GM18861 (cell line): ENCODE measurements at regions not wholly inside any gene's neighbourhood (a gene's known extent, or its start where the extent isn't known, plus 50 kb on each side); places are given as distances from the start of the nearest gene placed in this dataset.

Source experiments
- ATAC-seq: cut with Tn5 transposase; IDR thresholded peaks from one replicate; pipeline ENCODE4 v1.9.1; 2021; ENCODE audit not compliant: unreplicated experiment

- ATAC-seq = no peak
Observed at GRCh38 chr4:149927514-149927913, 111.9 kb upstream of the IQCM start.

GRCh38 chr4:149928507-149928906, 112.9 kb upstream of the IQCM start:
- ATAC-seq = no peak

- ATAC-seq = no peak
Observed at GRCh38 chr4:149931431-149931830, 115.8 kb upstream of the IQCM start.

- ATAC-seq = no peak
Observed at GRCh38 chr4:149932188-149932587, 116.5 kb upstream of the IQCM start.

- ATAC-seq = no peak
Observed at GRCh38 chr4:149933120-149933519, 117.5 kb upstream of the IQCM start.

- no peak for ATAC-seq
Observed at GRCh38 chr4:149933883-149934282, 118.2 kb upstream of the IQCM start.

GRCh38 chr4:149949381-149949780, 128.9 kb upstream of the DCLK2 start:
- ATAC-seq = no peak

GRCh38 chr4:149951152-149951900, 126.9 kb upstream of the DCLK2 start:
- ATAC-seq = no peak

GRCh38 chr4:149952101-149952500, 126.1 kb upstream of the DCLK2 start:
- ATAC-seq = no peak

- no peak for ATAC-seq
Observed at GRCh38 chr4:149952716-149953115, 125.5 kb upstream of the DCLK2 start.

- ATAC-seq = no peak
Observed at GRCh38 chr4:149955780-149956390, 122.4 kb upstream of the DCLK2 start.

GRCh38 chr4:149956678-149957077, 121.6 kb upstream of the DCLK2 start:
- ATAC-seq = no peak

GRCh38 chr4:149961876-149962597, 116.2 kb upstream of the DCLK2 start:
- no peak for ATAC-seq

- no peak for ATAC-seq
Observed at GRCh38 chr4:149964001-149964796, 114.0 kb upstream of the DCLK2 start.

- no peak for ATAC-seq
Observed at GRCh38 chr4:149965206-149965605, 113.0 kb upstream of the DCLK2 start.

GRCh38 chr4:149972407-149972806, 105.8 kb upstream of the DCLK2 start:
- no peak for ATAC-seq

- no peak for ATAC-seq
Observed at GRCh38 chr4:149973181-149973580, 105.1 kb upstream of the DCLK2 start.

- ATAC-seq = no peak
Observed at GRCh38 chr4:149975172-149975571, 103.1 kb upstream of the DCLK2 start.

GRCh38 chr4:149980121-149980682, 98.0 kb upstream of the DCLK2 start:
- no peak for ATAC-seq

GRCh38 chr4:149980941-149981340, 97.3 kb upstream of the DCLK2 start:
- ATAC-seq = peak; percentile 87

GRCh38 chr4:149983401-149983800, 94.8 kb upstream of the DCLK2 start:
- ATAC-seq = no peak
